PC-3 (cell line): ENCODE measurements at regions not wholly inside any gene's neighbourhood (a gene's known extent, or its start where the extent isn't known, plus 50 kb on each side); places are given as distances from the start of the nearest gene placed in this dataset.
"Not testable (repeated sequence)": the region's sequence is repeated elsewhere in the genome, so short reads cannot be mapped to it uniquely, and the experiment has no call there.

Experiments used
- EZH2 ChIP-seq: fragments of 300-600 bp; sonication (generic); IDR thresholded peaks from one replicate; pipeline ENCODE4 v1.6.1; 2017; ENCODE audit warnings: antibody characterized with exemption, mild to moderate bottlenecking, low read length; ENCODE audit not compliant: unreplicated experiment
- EZH2phosphoT487 ChIP-seq: fragments of 300-600 bp; sonication (generic); IDR thresholded peaks from 2 replicates; pipeline ENCODE4 v1.6.1; 2018; ENCODE audit warnings: mild to moderate bottlenecking, antibody characterized with exemption, low read length, borderline replicate concordance
- TF ChIP-seq, protein P1 (sequence below): fragments of 300-600 bp; sonication (generic); conservative IDR thresholded peaks from 2 replicates; pipeline ENCODE4 v1.5.1; 2017; ENCODE audit warnings: antibody characterized with exemption, low read depth, mild to moderate bottlenecking, low read length

- TF ChIP-seq, protein P1, sequence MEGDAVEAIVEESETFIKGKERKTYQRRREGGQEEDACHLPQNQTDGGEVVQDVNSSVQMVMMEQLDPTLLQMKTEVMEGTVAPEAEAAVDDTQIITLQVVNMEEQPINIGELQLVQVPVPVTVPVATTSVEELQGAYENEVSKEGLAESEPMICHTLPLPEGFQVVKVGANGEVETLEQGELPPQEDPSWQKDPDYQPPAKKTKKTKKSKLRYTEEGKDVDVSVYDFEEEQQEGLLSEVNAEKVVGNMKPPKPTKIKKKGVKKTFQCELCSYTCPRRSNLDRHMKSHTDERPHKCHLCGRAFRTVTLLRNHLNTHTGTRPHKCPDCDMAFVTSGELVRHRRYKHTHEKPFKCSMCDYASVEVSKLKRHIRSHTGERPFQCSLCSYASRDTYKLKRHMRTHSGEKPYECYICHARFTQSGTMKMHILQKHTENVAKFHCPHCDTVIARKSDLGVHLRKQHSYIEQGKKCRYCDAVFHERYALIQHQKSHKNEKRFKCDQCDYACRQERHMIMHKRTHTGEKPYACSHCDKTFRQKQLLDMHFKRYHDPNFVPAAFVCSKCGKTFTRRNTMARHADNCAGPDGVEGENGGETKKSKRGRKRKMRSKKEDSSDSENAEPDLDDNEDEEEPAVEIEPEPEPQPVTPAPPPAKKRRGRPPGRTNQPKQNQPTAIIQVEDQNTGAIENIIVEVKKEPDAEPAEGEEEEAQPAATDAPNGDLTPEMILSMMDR: not testable (repeated sequence)
- not testable (repeated sequence) for TF ChIP-seq EZH2, EZH2phosphoT487
Observed at GRCh38 chr9:38944881-38945449, 225.0 kb upstream of the FAM240B start.
